HG02642 (cell line): ENCODE measurements at regions not wholly inside any gene's neighbourhood (a gene's known extent, or its start where the extent isn't known, plus 50 kb on each side); places are given as distances from the start of the nearest gene placed in this dataset.

Source experiments
- ATAC-seq: cut with Tn5 transposase; IDR thresholded peaks from one replicate; pipeline ENCODE4 v1.9.1; 2021; ENCODE audit warnings: mild to moderate bottlenecking; ENCODE audit not compliant: unreplicated experiment, poor library complexity

DNA sequence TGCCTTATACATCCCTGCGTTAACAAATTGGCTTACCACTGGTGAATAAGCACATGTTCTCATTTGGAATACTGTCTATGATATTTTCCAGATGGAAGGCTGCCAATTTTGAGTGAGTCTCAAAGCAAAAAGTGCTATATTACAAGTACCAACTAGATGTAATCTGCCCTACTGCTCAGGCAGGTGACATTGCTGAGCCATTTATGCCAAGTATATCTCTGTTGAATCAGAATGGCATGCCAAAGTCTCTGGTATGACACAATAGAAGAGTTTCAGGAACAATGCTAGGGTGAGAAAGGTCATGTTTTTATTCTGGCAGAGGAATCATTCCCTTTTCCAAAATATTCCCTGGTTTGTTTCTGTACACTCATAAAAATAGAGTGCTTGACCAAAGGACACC, 356.5 kb downstream of the CDH9 start:
- no peak for ATAC-seq

DNA sequence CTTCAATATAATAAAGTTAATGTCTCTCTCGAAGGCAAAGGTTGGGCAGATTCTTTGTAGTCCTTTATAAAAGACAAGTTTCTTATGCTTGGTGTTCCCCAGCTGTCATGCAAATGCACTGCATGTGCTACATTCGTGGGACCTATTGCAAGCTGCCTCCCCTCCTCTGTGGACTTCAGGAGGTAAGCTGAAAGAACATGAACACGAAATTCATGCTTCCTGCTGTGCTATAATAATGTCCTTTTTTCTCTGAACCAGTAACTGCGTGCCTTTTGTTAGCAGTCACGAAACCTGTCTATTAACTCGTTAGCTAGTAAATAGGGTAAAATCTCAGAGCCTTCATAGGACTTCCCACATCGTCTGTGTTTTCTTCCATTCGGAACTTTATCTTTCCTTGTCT, 363.5 kb downstream of the CDH9 start:
- no peak for ATAC-seq

- ATAC-seq, result no peak
Measured at GRCh38 chr5:26669523-26669922, 368.9 kb downstream of the CDH9 start.

DNA sequence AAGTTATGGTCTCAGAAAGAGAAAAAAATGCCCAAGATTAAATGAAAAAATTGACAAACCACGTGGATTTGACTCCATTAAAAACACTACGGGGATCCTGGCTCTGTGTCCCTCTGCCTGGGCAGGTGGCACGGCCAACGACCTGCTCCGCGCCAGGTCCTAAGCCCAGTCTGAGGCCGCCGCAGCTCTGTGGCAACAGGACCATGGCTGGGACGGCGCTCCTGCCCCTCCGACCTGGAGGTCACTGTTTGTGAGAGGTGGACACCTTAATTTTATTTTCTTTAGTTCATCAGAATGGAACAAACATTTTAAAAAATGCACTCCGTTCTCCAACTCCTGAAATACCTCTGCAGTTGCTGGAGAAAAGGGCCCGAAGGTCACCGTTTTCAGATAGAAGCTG, 369.4 kb downstream of the CDH9 start:
- no peak for ATAC-seq

GRCh38 chr5:26666371-26666770, 372.0 kb downstream of the CDH9 start:
- no peak for ATAC-seq

DNA sequence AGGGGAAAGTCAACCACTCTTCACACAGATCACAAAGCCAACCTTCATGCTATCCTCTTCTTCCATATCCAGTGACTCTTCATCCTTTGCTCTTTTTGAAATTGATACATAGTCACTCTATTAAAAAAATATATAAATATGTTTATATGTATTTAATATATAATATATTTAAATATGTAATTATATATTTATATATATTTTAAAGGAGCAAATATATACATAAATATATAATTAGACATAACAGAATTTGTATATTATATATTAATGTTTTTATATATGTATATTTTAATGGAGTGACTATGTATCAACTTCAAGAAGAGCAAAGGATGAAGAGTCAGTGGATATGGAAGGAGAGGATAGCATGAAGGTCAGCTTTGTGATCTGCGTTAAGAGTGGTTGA, 374.9 kb downstream of the CDH9 start:
- no peak for ATAC-seq

DNA sequence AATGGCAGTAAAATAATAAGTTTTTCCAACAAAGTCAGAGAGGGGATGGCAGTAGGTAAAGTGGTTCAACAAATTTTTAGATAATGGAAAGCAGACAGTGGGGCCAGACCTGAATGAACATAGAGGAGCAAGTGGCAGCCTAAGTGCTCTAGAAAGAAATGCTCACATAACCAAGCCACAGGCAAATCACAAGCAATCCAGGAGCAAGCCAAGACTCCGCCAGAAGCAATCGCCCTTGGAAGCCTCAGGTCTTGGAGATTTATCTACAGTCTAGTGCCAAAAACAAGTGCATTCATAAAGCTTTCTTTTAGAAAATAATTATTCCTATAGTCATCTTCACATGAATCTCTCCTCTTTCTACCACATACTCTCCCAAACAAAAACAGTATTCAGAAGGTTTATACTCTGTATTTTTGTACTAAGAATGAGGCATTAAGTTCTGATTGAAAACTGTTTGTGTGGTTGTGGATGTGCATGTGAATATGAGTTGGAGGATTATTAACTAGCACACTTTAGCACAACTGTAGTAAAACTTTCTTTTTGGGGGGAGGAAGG, 375.5 kb downstream of the CDH9 start:
- ATAC-seq, result no peak

DNA sequence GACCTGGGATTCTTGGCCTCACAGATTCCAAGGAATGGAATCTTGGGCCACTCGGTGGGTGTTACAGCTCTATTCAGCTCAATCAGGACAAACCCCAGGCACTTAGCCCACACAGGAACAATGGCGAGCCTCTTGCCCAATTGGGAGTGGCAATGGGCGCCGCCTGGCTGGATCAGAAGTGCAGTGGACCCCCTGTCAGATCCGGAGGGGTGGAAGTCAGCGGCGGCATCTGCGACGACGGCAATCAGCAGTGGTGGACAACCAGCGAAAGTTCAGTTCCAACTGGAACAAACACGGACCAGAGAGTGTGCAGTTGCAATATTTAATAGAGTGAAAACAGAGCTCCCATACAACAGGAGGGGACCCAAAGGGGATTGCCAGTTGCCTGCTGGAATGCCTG, 378.3 kb downstream of the CDH9 start:
- ATAC-seq, result no peak

DNA sequence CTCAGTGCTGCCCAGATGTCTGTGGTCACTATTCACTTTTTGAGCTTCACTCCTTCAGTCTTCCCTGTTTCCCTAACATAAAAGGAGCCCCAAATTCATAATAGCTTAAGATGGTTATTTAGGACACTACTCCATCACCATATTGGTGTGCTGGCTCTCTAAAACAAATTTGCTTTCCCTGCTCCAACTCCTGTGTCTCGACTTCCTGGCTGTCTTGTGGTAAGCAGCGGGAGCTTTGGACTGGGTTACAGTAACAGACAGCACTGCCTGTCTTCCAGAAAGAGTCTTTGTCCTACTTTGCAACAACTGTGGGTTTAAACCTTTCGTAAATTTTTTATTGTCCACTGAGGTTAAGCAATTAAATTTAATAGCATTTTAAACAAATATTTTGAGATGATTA, 389.4 kb downstream of the CDH9 start:
- no peak for ATAC-seq

DNA sequence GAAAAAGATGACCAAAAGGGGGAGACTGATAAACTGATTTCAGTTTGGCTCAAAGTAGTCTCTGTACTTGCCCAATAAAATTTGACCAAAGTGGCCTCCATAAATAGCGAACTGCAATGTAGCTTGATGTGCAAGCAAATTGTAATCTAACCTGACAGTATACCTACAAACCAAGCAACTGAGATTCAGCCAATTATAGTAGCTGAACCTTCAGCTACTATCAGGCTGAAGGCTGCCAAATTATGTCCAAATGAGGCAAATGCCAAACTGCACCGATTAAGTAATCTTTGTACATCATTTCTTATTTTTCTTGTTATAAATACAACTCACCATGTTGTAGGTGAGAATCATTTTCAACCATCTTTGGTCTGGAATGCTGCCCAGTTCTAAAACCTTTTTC, 390.6 kb downstream of the CDH9 start:
- no peak for ATAC-seq

GRCh38 chr5:26645659-26646058, 392.7 kb downstream of the CDH9 start:
- ATAC-seq, result no peak

- ATAC-seq, result no peak
Measured at GRCh38 chr5:26641492-26641891, 396.9 kb downstream of the CDH9 start.

DNA sequence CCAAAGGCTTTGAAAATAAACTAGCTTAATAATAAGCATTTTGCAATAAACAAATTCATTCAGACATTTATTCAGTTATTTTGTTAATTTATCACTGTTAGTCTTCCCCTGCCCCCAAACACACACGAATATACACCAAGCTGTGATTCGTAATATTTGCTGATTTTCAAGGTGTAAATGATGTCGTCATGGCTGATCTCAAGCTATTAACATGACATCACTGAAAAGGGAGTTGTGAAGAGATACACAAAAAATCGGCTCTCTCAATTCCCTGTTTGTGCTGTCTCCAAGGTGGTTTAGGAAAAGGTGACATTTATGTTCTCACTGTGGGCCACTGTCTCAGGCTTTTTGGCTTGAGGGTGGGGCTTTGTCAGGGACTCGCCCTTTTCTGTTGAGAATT, 413.3 kb downstream of the CDH9 start:
- no peak for ATAC-seq

- no peak for ATAC-seq
Measured at GRCh38 chr5:26622947-26623346, 415.4 kb downstream of the CDH9 start.

GRCh38 chr5:26610577-26610976, 427.8 kb downstream of the CDH9 start:
- ATAC-seq, result no peak

- no peak for ATAC-seq
Measured at GRCh38 chr5:26601563-26601962, 436.8 kb downstream of the CDH9 start.

DNA sequence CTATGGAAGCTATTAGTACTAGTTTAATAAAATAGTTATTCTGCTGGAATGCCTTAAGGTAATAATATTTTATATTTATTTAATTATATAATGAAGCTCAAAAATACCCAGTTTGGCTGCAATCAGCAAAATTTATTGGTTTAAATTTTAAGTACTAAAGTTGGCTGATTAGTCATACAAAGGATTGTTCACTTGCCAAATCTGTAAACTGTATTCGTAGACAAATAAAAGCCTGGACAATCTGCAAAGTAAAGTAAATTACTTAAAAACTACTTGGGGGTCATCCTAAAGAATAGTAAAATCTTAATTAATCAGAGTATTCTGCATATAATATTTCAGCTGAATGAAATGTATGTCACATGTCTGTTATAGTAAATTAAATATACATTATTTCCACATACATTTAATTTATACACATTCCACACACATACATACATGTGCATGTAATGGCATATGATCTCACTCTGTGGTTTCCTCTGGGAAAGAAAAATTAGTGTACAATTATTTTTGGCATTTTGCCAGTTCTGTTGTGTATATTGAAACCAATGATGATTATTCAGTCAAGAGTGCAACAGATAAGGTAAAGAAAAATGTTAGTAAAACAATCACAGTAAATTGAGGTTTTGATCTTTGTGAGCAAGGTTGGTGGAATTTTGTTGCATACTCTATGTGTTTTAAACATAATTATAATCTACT, 455.9 kb downstream of the CDH9 start:
- no peak for ATAC-seq

- ATAC-seq, result no peak
Measured at GRCh38 chr5:26579712-26580111, 458.7 kb downstream of the CDH9 start.

GRCh38 chr5:26578002-26578401, 460.4 kb downstream of the CDH9 start:
- no peak for ATAC-seq

GRCh38 chr5:26572480-26572879, 465.9 kb downstream of the CDH9 start:
- no peak for ATAC-seq

GRCh38 chr5:26569929-26570258, 468.5 kb downstream of the CDH9 start:
- no peak for ATAC-seq

GRCh38 chr5:26569241-26569928, 469.0 kb downstream of the CDH9 start:
- no peak for ATAC-seq
